ENCODE measurements at regions not wholly inside any gene's neighbourhood (a gene's known extent, or its start where the extent isn't known, plus 50 kb on each side); places are given as distances from the start of the nearest gene placed in this dataset.

DNA sequence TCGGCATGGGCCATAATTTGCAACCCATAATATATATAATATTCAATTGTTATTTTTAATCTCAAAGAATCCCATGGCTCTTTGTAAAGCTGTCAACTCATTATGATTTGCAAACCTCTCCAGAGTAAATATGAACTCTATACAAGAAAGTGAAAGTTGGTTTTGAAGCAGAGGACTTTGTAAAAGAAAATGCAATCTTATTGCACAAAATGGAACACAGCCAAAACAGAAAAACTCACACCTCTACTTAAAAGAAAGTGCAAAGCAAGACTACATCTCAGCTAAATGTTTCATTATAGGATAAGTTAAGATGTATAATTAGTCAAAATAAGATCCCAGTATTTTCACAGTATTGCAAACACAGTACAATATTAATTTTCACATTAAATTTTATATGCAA is 111.2 kb upstream of the FLRT2 start:
- H3K27ac ChIP-seq, result no peak overlapping the region
- no peak for TF ChIP-seq CTCF (IDR thresholded peaks at IDR 0.05)
- H3K36me3 ChIP-seq, result no peaks in the 10 kb centered on the region
- H3K4me1 ChIP-seq (ENCODE audit: control insufficient read depth in 1 of 2, insufficient read depth in 1 of 2, low read depth in 1 of 2, low read length in 1 of 2), result peaks cover 41 to 43% of the 10 kb centered on the region in 2 experiments
- H3K9me3 ChIP-seq, result no peaks in the 10 kb centered on the region
- no peaks in the 10 kb centered on the region for H3K27me3 ChIP-seq
- no peak overlapping the region for H3K4me3 ChIP-seq (ENCODE audit: low read depth in 1 of 2, low read length in 1 of 2)

DNA sequence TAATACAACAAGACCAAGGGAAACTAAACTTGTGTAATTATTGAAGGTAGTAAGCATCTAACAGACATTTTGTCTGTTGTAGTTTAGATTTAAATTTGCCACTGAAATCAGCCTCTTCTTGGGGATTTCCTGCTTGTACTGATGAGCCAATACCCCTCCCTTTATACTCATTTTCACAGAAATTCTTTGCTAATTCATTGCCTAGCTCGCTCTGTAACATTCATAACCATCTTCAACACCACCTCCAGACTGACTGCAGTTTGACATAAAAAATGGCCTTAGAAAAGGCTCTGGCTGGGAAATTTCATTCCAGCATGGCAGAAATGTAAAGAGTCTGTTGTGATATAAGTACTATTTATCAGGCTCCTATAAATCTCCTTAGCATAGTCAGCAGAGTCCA is 109.7 kb upstream of the FLRT2 start:
- no peak for TF ChIP-seq CTCF (IDR thresholded peaks at IDR 0.05)
- Histone ChIP-seq H3K27me3 (no peaks in the 10 kb centered on the region), H3K27ac (no peak overlapping the region), H3K36me3 (no peaks in the 10 kb centered on the region), H3K4me3 (ENCODE audit: low read depth in 1 of 2, low read length in 1 of 2) (no peak overlapping the region), H3K9me3 (no peaks in the 10 kb centered on the region), H3K4me1 (ENCODE audit: control insufficient read depth in 1 of 2, insufficient read depth in 1 of 2, low read depth in 1 of 2, low read length in 1 of 2) (peaks cover 26 to 27% of the 10 kb centered on the region in 2 experiments)

DNA sequence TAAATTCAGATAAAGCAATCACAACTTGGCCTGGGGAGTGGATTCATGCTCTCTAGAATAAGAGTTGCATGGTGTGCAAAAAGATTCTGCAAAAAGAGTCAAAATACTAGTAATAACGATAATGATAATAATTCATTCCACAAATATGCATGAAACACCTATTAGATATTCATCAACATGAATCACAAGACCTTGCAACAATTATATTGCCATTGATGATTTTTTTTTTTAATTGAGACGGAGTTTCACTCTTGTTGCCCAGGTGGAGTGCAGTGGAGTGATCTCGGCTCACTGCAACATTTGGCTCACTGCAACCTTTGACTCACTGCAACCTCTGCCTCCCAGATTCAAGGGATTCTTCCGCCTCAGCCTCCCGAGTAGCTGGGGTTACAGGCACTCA is 109.2 kb upstream of the FLRT2 start:
- H3K27ac ChIP-seq, result no peak overlapping the region
- H3K27me3 ChIP-seq, result no peaks in the 10 kb centered on the region
- TF ChIP-seq CTCF (IDR thresholded peaks at IDR 0.05), result no peak

GRCh38 chr14:85421186-85421877 is 108.6 kb upstream of the FLRT2 start:
- Histone ChIP-seq H3K27me3 (no peaks in the 10 kb centered on the region), H3K4me3 (ENCODE audit: low read depth in 1 of 2, low read length in 1 of 2) (no peak overlapping the region), H3K4me1 (ENCODE audit: control insufficient read depth in 1 of 2, insufficient read depth in 1 of 2, low read depth in 1 of 2, low read length in 1 of 2) (peaks cover 15 to 17% of the 10 kb centered on the region in 2 experiments), H3K9me3 (no peaks in the 10 kb centered on the region), H3K36me3 (no peaks in the 10 kb centered on the region), H3K27ac (no peak overlapping the region)
- no peak for TF ChIP-seq CTCF (IDR thresholded peaks at IDR 0.05)

More for the DNA sequence above, 109.2 kb upstream of the FLRT2 start:
- no peaks in the 10 kb centered on the region for H3K36me3 ChIP-seq
- H3K9me3 ChIP-seq, result no peaks in the 10 kb centered on the region
- H3K4me1 ChIP-seq (ENCODE audit: control insufficient read depth in 1 of 2, insufficient read depth in 1 of 2, low read depth in 1 of 2, low read length in 1 of 2), result peaks cover 21 to 23% of the 10 kb centered on the region in 2 experiments
- H3K4me3 ChIP-seq (ENCODE audit: low read depth in 1 of 2, low read length in 1 of 2), result no peak overlapping the region

DNA sequence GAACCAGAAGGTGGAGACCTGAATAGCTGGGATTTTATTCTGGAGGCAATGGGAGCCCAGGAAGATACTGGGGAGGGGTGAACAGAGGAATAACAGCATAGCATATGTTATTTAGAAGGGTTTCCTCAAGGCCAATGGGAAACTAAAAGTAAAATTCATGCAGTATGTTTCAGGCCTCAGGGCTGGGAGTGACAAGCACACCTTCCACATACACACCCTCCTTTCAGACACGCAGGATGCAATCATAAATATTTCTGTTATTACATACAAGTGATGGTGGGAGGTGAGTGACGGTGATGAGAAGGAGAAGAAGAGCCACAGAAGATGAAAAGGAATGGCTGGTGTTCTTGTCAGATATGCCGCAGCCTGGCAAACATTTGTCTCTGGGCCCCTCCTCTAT is 106.1 kb upstream of the FLRT2 start:
- Histone ChIP-seq H3K9me3 (no peaks in the 10 kb centered on the region), H3K27me3 (no peaks in the 10 kb centered on the region), H3K4me3 (ENCODE audit: low read depth in 1 of 2, low read length in 1 of 2) (no peak overlapping the region), H3K27ac (no peak overlapping the region), H3K36me3 (no peaks in the 10 kb centered on the region), H3K4me1 (ENCODE audit: control insufficient read depth in 1 of 2, insufficient read depth in 1 of 2, low read depth in 1 of 2, low read length in 1 of 2) (no peaks in the 10 kb centered on the region)
- TF ChIP-seq CTCF (IDR thresholded peaks at IDR 0.05), result no peak
